ENCODE measurements at regions not wholly inside any gene's neighbourhood (a gene's known extent, or its start where the extent isn't known, plus 50 kb on each side); places are given as distances from the start of the nearest gene placed in this dataset.

- no peak for TF ChIP-seq CTCF (IDR thresholded peaks at IDR 0.05; ENCODE audit: low read depth, low read length, missing control alignments)
- no peak overlapping the region for H3K4me3 ChIP-seq (ENCODE audit: low read depth, low read length)
- in situ Hi-C loops (cut with HindIII; ENCODE audit: low sequenced_read_pairs), result no loop called here
- no peak for DNase-seq (ENCODE audit: low read depth)
Observed at GRCh38 chr2:235171550-235172031, 219.8 kb downstream of the SH3BP4 start.

- TF ChIP-seq CTCF (IDR thresholded peaks at IDR 0.05; ENCODE audit: low read depth, low read length, missing control alignments), result no peak
- in situ Hi-C loops (cut with HindIII; ENCODE audit: low sequenced_read_pairs), result no loop called here
Observed at GRCh38 chr2:235180642-235181041, 228.8 kb downstream of the SH3BP4 start.

GRCh38 chr2:235183786-235184185, 232.0 kb downstream of the SH3BP4 start:
- in situ Hi-C loops (cut with HindIII; ENCODE audit: low sequenced_read_pairs), result no loop called here
- no peak overlapping the region for H3K4me3 ChIP-seq (ENCODE audit: low read depth, low read length)
- no peak for TF ChIP-seq CTCF (IDR thresholded peaks at IDR 0.05; ENCODE audit: low read depth, low read length, missing control alignments)
- DNase-seq (ENCODE audit: low read depth), result no peak

More at GRCh38 chr2:235180642-235181041, 228.8 kb downstream of the SH3BP4 start:
- no peak overlapping the region for H3K4me3 ChIP-seq (ENCODE audit: low read depth, low read length)
- no peak for DNase-seq (ENCODE audit: low read depth)

- no peak for TF ChIP-seq CTCF (IDR thresholded peaks at IDR 0.05; ENCODE audit: low read depth, low read length, missing control alignments)
- no peak overlapping the region for H3K4me3 ChIP-seq (ENCODE audit: low read depth, low read length)
- DNase-seq (ENCODE audit: low read depth), result no peak
- in situ Hi-C loops (cut with HindIII; ENCODE audit: low sequenced_read_pairs), result no loop called here
Observed at GRCh38 chr2:235187806-235188205, 236.0 kb downstream of the SH3BP4 start.

- no peak for DNase-seq (ENCODE audit: low read depth)
- H3K4me3 ChIP-seq (ENCODE audit: low read depth, low read length), result no peak overlapping the region
- no peak for TF ChIP-seq CTCF (IDR thresholded peaks at IDR 0.05; ENCODE audit: low read depth, low read length, missing control alignments)
- in situ Hi-C loops (cut with HindIII; ENCODE audit: low sequenced_read_pairs), result no loop called here
Observed at GRCh38 chr2:235191486-235191885, 239.7 kb downstream of the SH3BP4 start.

GRCh38 chr2:235191978-235192377, 240.2 kb downstream of the SH3BP4 start:
- H3K4me3 ChIP-seq (ENCODE audit: low read depth, low read length), result no peak overlapping the region
- in situ Hi-C loops (cut with HindIII; ENCODE audit: low sequenced_read_pairs), result no loop called here
- TF ChIP-seq CTCF (IDR thresholded peaks at IDR 0.05; ENCODE audit: low read depth, low read length, missing control alignments), result no peak
- DNase-seq (ENCODE audit: low read depth), result no peak

- no peak overlapping the region for H3K4me3 ChIP-seq (ENCODE audit: low read depth, low read length)
- in situ Hi-C loops (cut with HindIII; ENCODE audit: low sequenced_read_pairs), result no loop called here
- TF ChIP-seq CTCF (IDR thresholded peaks at IDR 0.05; ENCODE audit: low read depth, low read length, missing control alignments), result no peak
- DNase-seq (ENCODE audit: low read depth), result no peak
Observed at GRCh38 chr2:235194351-235194750, 242.5 kb downstream of the SH3BP4 start.
